ENCODE measurements at regions not wholly inside any gene's neighbourhood (a gene's known extent, or its start where the extent isn't known, plus 50 kb on each side); places are given as distances from the start of the nearest gene placed in this dataset.

GRCh38 chr5:38008198-38008597, 168.4 kb upstream of the GDNF start:
- in situ Hi-C loops (cut with MboI; ENCODE audit: low pct_unique_long_range_greater_than_20kb, low sequenced_read_pairs, unreplicated experiment): no loop called here
- TF ChIP-seq CTCF (IDR thresholded peaks at IDR 0.05; ENCODE audit: extremely low read depth, insufficient read depth, missing control alignments): no peak
- no peak for DNase-seq (ENCODE audit: low spot score)

GRCh38 chr5:37999593-37999992, 159.8 kb upstream of the GDNF start:
- no peak for TF ChIP-seq CTCF (IDR thresholded peaks at IDR 0.05; ENCODE audit: extremely low read depth, insufficient read depth, missing control alignments)
- in situ Hi-C loops (cut with MboI; ENCODE audit: low pct_unique_long_range_greater_than_20kb, low sequenced_read_pairs, unreplicated experiment): no loop called here
- no peak for DNase-seq (ENCODE audit: low spot score)

GRCh38 chr5:37996918-37997317, 157.1 kb upstream of the GDNF start:
- no peak for DNase-seq (ENCODE audit: low spot score)
- TF ChIP-seq CTCF (IDR thresholded peaks at IDR 0.05; ENCODE audit: extremely low read depth, insufficient read depth, missing control alignments): no peak
- in situ Hi-C loops (cut with MboI; ENCODE audit: low pct_unique_long_range_greater_than_20kb, low sequenced_read_pairs, unreplicated experiment): no loop called here

- in situ Hi-C loops (cut with MboI; ENCODE audit: low pct_unique_long_range_greater_than_20kb, low sequenced_read_pairs, unreplicated experiment): no loop called here
- no peak for TF ChIP-seq CTCF (IDR thresholded peaks at IDR 0.05; ENCODE audit: extremely low read depth, insufficient read depth, missing control alignments)
These were observed 154.9 kb upstream of the GDNF start for GRCh38 chr5:37994729-37995128.

GRCh38 chr5:37991301-37992299, 151.8 kb upstream of the GDNF start:
- no peak for DNase-seq (ENCODE audit: low spot score)
- no peak for TF ChIP-seq CTCF (IDR thresholded peaks at IDR 0.05; ENCODE audit: extremely low read depth, insufficient read depth, missing control alignments)
- in situ Hi-C loops (cut with MboI; ENCODE audit: low pct_unique_long_range_greater_than_20kb, low sequenced_read_pairs, unreplicated experiment): no loop called here

More at GRCh38 chr5:37994729-37995128, 154.9 kb upstream of the GDNF start:
- DNase-seq (ENCODE audit: low spot score): no peak

- no peak for DNase-seq (ENCODE audit: low spot score)
- no peak for TF ChIP-seq CTCF (IDR thresholded peaks at IDR 0.05; ENCODE audit: extremely low read depth, insufficient read depth, missing control alignments)
- in situ Hi-C loops (cut with MboI; ENCODE audit: low pct_unique_long_range_greater_than_20kb, low sequenced_read_pairs, unreplicated experiment): no loop called here
These were observed 150.0 kb upstream of the GDNF start for GRCh38 chr5:37989884-37990283.

Data from GM13977 (cell line).